GM18867 (cell line): ENCODE measurements at regions not wholly inside any gene's neighbourhood (a gene's known extent, or its start where the extent isn't known, plus 50 kb on each side); places are given as distances from the start of the nearest gene placed in this dataset.

Experiments used
- ATAC-seq: cut with Tn5 transposase; IDR thresholded peaks from one replicate; pipeline ENCODE4 v1.9.1; 2021; ENCODE audit warnings: mild to moderate bottlenecking, moderate library complexity; ENCODE audit not compliant: unreplicated experiment

- no peak for ATAC-seq
Measured at GRCh38 chr16:64475627-64476351, 646.1 kb downstream of the CDH11 start.

- ATAC-seq, result no peak
Measured at GRCh38 chr16:64470916-64471315, 650.9 kb downstream of the CDH11 start.

- no peak for ATAC-seq
Measured at GRCh38 chr16:64469906-64470702, 651.8 kb downstream of the CDH11 start.

GRCh38 chr16:64469351-64469750 lies 652.5 kb downstream of the CDH11 start:
- no peak for ATAC-seq

- no peak for ATAC-seq
Measured at GRCh38 chr16:64468515-64469090, 653.3 kb downstream of the CDH11 start.

- ATAC-seq, result no peak
Measured at GRCh38 chr16:64459821-64460220, 662.0 kb downstream of the CDH11 start.

- no peak for ATAC-seq
Measured at GRCh38 chr16:64459402-64459801, 662.5 kb downstream of the CDH11 start.

- no peak for ATAC-seq
Measured at GRCh38 chr16:64455275-64455674, 666.6 kb downstream of the CDH11 start.

GRCh38 chr16:64453646-64454045 lies 668.2 kb downstream of the CDH11 start:
- ATAC-seq, result no peak

GRCh38 chr16:64452446-64452845 lies 669.4 kb downstream of the CDH11 start:
- no peak for ATAC-seq

- ATAC-seq, result no peak
Measured at GRCh38 chr16:64450177-64450576, 671.7 kb downstream of the CDH11 start.

- ATAC-seq, result no peak
Measured at GRCh38 chr16:64449506-64449905, 672.4 kb downstream of the CDH11 start.

GRCh38 chr16:64445649-64446048 lies 676.2 kb downstream of the CDH11 start:
- ATAC-seq, result no peak

GRCh38 chr16:64445245-64445644 lies 676.6 kb downstream of the CDH11 start:
- no peak for ATAC-seq

- ATAC-seq, result no peak
Measured at GRCh38 chr16:64440421-64440831, 681.4 kb downstream of the CDH11 start.

GRCh38 chr16:64440005-64440404 lies 681.9 kb downstream of the CDH11 start:
- ATAC-seq, result no peak

GRCh38 chr16:64437706-64438324 lies 684.0 kb downstream of the CDH11 start:
- no peak for ATAC-seq

GRCh38 chr16:64434526-64435069 lies 687.3 kb downstream of the CDH11 start:
- ATAC-seq, result no peak

GRCh38 chr16:64428463-64429113 lies 693.3 kb downstream of the CDH11 start:
- no peak for ATAC-seq

GRCh38 chr16:64426131-64426666 lies 695.7 kb downstream of the CDH11 start:
- no peak for ATAC-seq
